AG20443 (cell line): ENCODE measurements at regions not wholly inside any gene's neighbourhood (a gene's known extent, or its start where the extent isn't known, plus 50 kb on each side); places are given as distances from the start of the nearest gene placed in this dataset.

Source experiments
- DNase-seq: peaks from one replicate; pipeline ENCODE4 v3.0.0; 2012; ENCODE audit warnings: low spot score, mixed read lengths

DNA sequence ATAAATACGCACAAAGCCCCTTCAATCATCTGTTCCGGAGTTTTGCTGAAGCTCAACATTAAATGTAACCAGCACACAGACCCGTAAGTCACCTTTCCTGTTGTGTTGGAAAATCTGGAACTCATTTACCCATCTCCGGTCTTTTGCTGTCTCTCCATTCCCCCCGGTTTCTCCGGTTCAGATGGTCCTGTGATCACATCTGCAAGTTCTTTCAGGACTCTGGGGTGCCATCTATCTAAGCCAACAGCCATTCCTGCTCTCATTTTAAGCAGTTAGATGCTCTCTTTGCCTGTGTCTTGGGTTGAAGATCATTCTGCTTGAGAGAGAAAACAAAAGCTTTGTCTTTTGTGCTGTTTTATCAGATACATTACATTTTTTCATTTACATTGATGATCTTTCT is 91.7 kb upstream of the TGIF1 start:
- no peak for DNase-seq

DNA sequence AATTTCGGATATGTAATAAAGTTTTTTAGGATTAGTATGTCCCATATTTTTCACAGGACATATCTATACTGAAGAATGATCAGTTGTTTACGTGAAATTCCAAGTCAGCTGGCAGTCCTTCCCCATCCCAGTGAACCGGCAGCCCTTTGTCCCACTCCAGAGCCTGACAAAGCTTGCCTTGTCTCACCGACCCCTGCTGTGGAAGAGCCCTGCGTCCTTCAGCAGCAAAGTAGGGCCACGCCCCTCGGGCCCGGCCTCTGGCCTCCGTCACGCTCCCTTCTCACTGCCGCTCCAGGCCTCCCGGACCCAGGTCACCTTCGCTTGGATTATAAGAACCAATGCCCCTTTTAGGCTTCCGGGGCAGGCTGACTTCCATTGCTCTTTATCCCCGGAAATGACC is 89.8 kb upstream of the TGIF1 start:
- no peak for DNase-seq

DNA sequence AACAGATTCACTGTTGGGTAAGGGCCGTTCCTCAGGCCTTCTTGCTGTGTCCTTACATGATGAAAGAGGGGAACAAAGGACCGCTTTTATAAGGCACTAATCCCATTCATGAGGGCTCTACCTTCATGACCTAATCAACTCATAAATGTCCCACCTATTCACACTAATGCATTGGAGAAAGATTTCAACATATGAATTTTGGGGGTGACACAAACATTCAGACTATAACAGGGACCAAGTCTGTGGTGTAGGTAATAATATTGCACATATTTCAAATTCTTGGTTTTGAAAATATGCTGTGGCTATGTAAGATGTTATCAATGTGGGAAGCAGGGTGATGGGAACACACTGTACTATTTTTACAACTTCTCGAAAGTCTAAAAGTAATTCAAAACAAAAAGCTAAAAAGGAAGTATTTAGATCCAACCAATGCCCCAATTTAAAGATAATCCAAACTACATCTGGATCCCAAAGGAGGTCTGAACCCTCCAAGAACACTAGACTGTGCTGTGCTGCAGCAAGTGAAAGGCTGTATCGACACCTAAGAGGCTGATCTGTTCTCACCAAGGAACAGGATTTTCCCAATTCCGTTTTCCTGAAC is 82.4 kb upstream of the TGIF1 start:
- peak; percentile 37 for DNase-seq

DNA sequence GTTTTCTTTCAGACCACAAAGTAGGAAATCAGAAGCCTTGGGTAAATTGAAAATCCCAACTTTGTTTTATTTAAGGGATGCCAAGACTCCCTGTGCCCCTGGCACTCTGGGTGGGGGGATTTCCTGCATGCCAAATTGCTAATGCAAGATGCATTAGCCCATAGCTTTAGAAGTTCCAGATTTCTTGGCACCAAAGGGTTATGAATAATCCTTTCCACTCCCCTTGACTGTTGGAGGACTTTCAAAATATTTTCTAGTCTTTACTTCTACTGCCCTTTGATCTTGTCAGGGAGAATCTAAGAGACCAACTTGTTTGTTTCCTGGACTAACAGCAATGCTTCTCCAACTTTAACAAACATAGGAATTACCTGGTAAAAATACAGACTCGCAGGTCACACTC is 81.8 kb upstream of the TGIF1 start:
- DNase-seq = peak; percentile 47

DNA sequence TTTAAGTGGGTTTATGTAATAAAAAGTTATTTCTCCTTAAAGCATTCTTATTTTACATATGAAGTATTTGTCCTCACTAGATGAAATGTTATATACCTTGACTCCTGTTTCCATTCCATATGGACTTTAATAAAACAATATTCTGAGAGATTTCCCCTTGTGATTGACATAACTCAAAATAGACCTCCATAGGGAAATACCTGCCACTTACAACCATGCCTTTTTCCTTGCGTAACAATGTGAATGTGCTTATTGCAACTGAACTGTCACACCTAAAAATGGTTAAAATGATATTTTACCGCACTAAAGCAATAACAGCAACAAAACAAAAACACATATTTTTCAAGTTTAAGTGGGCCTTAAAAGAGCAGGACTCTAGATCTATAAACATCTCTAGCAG is 70.3 kb upstream of the TGIF1 start:
- no peak for DNase-seq

DNA sequence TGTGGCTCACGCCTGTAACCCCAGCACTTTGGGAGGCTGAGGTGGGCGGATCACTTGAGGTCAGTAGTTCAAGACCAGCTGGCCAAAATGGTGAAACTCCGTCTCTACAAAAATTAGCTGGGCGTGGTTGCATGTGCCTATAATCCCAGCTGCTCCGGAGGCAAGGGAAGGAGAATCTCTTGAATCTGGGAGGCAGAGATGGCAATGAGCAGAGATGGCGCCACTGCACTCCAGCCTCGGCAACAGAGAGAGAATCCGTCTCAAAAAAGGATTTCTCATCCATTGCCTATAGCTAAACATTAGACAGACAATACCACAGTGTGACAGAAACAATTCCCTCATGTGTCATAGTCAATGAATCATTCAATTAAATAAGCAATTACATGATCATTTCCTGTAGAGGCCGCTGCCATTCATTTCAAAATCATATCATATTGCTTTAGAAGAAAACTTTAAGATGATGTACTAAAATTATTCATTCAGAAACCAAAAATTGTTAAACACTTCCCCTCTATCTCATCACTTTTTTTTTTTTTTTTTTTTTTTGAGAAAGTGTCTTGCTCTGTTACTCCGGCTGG is 69.5 kb upstream of the TGIF1 start:
- no peak for DNase-seq

DNA sequence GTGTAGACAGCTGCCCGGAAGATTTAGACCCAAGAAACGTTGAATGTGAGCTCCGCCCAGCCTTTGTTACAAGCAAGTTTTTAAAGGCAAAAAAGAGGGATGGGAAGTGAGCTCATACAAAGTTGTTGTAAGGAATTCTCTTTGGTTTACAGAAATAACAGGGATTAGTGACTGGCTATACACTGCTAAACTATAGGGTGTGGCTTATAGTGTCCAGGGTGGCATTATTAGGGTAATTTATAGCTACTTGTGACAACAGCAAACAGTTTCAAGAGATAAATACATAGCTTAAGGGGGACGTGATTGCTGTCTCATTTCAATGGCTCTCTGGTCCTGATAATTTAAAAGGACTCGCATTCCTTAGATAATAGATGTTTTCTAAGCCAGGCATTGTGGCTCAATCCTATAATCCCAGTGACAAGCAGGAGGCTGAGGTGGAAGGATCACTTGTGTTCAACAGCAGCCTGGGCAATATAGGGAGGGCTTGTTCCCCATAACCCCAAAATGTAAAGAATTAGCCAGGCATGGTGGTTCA is 66.5 kb upstream of the TGIF1 start:
- DNase-seq = no peak

DNA sequence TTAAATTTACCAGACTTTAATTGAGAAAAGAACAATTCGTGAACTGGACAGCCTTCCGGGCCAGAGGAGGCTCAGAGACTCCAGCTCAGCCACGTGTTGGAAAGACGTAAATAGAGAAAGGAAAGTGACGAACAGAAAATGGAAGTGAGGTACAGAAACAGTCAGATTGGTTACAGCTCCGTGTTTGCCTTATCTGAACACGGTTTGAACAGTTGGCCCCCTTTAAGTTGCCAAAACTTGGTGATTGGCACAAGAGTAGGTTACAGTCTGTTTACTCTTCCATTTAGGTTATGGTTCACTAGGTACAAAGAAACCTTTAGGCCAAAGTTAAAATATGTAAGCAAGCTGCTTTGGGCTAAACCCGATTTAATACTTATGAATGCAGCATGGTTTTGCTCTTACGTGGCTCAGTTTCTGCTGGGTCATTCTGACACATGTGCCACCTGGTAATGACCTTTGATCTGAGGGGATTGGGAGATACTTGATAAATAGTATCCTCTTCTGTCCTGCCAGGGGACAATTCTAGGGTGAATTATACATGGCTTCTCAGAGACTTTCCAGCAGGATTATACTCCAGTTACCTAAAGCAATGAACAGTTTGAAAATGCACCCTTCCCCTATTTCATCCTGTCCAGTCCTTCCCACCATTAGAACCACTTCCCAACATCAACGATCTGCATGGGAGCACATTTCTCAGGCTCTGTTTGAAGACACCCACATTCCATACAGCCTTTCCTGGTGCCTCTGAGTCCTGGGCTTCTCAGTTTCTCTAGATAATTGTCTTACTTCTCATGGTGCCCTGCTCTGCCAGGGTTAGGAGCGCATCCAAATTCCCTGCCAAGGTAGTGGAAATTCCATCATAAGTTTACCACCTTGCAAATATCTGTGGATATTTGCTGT is 65.1 kb upstream of the TGIF1 start:
- no peak for DNase-seq

DNA sequence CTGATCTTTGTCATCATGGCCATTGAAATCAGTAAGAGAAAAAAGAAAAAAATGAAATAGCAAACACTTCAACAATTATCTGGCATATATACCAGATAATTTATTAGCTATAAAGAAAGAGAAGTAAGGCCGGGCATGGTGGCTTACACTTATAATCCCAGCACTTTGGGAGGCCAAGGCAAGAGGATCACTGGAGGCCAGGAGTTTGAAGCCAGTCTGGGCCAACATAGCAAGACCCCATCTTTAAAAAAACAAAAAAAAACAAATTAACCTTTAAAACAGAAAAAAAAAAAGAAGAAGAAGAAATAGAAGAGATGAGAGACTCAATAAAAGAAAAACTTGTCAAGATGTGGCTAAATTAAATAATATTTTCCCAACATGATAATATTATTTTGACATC is 61.6 kb upstream of the TGIF1 start:
- DNase-seq = no peak

DNA sequence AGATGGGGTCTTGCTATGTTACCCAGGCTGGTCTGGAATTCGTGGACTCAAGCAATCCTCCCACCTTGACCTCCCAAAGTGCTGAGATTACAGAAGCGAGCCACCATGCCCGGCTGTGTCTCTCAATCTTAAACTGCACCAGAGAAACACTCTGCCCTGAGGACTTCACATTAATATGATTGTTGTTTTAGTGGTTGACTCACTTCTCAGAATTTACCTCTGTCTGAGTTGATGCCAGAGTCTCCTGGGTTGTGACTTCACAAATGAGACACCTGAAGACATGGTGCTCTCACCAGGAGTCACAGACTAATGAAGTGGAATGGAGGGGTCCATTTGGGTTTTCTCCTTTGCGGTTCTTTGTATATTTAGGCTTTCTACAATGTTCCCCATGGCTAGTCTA is 61.0 kb upstream of the TGIF1 start:
- no peak for DNase-seq

DNA sequence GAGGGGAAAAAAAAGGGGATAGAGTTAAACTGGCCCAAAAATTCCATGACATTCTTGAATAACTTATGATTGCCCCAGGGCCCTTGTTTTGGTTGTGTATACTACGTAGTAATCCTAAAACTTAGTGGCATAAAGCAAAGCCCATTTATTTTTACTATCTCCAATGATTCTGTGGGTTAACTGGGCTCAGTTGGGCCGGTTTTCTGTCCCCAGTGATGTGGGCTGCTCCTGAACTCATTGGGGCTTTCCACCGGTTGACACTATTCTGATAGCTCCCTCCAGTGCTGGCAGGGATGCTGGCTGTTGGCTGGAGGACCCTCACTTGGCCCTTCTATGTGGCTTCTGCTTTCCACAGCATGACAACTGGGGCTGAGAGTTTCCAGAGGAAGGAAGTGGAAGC is 60.0 kb upstream of the TGIF1 start:
- DNase-seq = no peak

DNA sequence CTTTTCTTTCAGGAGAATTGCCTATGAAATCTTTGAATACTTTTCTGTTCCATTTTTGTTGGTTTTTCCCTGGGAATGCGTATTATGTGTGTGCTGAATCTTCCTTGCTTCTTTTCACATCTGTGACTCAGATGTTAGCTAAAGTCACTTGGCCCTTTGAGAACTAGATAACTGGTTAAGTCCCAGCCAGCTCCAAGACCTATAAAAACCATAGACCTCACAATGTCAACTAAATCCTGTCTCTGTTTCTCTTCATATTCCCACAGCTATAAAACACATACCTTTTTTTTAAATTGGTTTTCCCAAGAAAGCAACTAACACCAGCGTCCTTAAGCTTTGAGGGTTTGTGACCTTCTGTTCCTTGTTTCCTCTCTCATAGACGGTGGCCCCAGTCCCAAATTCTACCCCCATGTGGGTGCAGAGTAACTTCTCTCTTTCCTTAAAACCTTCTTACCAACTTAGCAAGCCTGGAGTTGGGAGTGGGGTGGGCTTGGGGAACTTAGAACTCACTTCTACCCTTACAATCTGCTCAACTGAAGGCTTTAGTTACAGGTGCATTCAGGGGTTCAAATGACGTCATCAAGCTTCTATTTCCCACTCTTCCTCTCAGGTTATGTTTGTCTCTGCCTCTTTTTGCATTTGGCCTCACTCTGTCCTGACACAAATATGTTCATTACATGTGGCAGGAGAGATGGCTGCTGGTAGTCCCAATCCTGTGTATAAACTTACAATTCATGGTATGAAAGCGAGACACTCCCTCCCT is 58.1 kb upstream of the TGIF1 start:
- DNase-seq = no peak

DNA sequence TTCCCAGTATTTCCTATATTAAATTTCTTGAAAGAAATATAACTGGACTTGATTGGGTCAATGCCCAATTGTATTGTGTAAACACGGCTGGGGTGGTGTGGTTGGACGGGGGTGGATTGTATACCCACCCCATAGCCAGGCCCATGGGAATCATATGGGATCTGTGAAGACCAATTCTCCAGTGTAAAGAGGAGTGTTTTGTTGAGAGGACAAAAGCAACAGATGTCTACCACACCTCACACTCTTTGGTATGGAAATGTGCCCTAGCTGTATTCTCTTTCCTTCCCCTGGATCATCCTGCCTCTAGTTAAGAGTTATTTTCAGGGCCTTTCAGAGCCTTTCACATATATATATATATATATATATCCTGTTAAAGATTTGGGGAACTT is 57.5 kb upstream of the TGIF1 start:
- DNase-seq = no peak

DNA sequence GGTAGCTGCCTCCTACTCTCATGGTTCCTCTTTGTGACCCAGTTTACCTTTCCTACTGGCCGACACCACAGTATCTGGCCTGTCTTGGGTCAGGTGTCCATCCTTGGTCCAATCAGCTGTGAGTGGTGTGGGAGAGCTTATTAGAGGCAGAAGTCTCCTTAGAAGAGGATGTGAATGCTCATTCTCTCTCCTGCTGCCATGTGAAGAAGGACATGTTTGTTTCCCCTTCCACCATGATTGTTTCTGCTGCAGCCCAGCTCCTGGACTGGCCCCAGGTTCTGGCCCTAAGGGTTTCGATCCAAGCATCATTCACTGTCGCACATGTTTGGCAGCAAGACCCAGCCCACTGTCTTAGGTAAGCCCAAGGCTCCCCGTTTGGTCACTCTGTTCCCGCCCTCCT is 55.3 kb upstream of the TGIF1 start:
- DNase-seq = no peak

DNA sequence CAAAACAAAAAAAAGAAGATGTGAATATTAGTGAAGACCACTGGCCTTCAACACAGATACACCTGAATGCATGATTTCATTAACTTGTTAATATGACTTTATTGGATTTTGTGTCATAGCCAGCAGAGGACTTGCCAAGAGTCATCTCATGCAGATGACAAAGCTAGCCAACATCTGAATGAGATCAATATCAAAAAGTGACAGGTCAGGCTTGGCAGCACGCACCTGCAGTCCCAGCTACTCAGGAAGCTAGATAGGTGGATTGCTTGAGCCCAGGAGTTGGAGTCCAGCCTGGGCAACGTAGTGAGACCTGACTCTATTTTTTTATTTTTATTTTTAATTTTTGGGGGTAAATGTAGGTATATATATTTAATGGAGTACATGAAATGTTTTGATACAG is 54.5 kb upstream of the TGIF1 start:
- no peak for DNase-seq

DNA sequence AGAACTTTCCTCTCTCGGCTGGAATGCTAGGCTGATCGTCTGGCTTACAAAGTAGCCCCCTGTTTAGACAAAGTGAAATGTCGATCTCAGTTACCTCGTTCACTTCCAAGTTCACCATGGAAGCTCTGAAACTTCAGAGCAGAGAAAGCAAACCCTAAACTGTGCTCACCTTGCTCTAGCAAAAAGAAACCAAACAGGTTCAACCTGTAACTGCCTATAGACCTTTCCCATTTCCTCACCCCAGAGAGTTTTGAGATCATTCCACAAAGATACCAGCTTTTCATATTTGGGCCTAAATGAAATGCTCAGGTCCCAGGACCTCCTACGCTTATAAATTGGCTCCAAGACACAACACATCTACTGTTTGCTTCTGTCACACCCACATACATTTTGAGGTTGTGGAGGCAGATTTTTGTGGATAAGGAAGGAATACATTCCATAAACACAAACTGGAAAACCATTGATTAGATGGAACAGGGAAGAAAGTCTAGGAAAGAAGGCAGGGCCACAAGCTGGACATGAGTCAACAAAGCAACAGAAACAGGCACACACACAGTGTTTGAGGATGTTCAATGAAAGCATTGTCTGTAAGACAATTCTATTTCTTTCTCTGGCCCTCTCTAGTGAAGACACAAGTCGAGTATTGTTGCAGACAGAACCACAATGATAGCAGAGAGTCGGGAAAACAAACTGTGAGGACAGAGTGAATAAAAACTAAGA is 52.8 kb upstream of the TGIF1 start:
- no peak for DNase-seq

DNA sequence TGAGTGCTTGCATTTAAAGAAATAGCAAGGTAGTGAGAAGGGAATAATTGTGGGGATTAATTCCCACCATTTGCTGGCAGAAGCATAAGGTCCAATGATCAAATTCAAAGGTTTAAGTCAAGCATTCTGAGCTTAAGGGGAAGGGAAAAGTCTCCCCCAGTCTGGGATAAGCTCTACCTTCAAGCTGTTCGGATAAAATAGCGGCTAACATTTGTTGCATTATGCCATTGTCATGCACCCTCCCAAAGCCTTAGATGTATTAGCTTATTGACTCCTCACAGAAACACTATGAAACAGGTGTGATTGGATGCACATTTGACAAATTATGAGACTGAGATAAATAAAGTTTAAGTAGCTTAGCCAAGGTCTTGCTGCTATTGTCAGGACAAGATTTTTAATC is 52.2 kb upstream of the TGIF1 start:
- no peak for DNase-seq
